CD8-positive, alpha-beta memory T cell (primary cell): ENCODE measurements at regions not wholly inside any gene's neighbourhood (a gene's known extent, or its start where the extent isn't known, plus 50 kb on each side); places are given as distances from the start of the nearest gene placed in this dataset.

Source experiments
- CTCF ChIA-PET: fragments of 350-600 bp; sonication (Branson Sonifier 250); formaldehyde crosslinking; loops from one replicate; lab custom pipeline; 2021; ENCODE audit warnings: antibody characterized with exemption; lab: Charles Lee
- POLR2A ChIA-PET: fragments of 350-600 bp; sonication (Branson Sonifier 250); formaldehyde crosslinking; loops from one replicate; lab custom pipeline; 2021; ENCODE audit warnings: antibody characterized with exemption; lab: Charles Lee
- DNase-seq, 5 donors: peaks; one replicate each; pipeline versions ENCODE4 v3.0.0 to v3.0.0-alpha.2; 2020 to 2022; ENCODE audit warnings: mixed read lengths in 1 of 5
- H3K27ac ChIP-seq: one replicate; pipeline ENCODE4 v1.7.0; 2013; ENCODE audit warnings: low read depth, mild to moderate bottlenecking, low read length, moderate library complexity
- H3K27me3 ChIP-seq: 2 replicates; pipeline ENCODE4 v1.7.0; 2013; ENCODE audit warnings: low read length, mild to moderate bottlenecking; ENCODE audit not compliant: insufficient read depth, poor library complexity, severe bottlenecking
- H3K36me3 ChIP-seq: 2 replicates; pipeline ENCODE4 v1.7.0; 2013; ENCODE audit warnings: mild to moderate bottlenecking, low read length, moderate library complexity; ENCODE audit not compliant: insufficient read depth
- H3K4me1 ChIP-seq: 2 replicates; pipeline ENCODE4 v1.7.0; 2013; ENCODE audit warnings: mild to moderate bottlenecking, low read length, moderate library complexity; ENCODE audit not compliant: insufficient read depth
- H3K4me3 ChIP-seq: 2 replicates; pipeline ENCODE4 v1.7.0; 2013; ENCODE audit warnings: mild to moderate bottlenecking, low read length
- H3K9me3 ChIP-seq: 2 replicates; pipeline ENCODE4 v1.7.0; 2013; ENCODE audit warnings: mild to moderate bottlenecking, low read length
- H3K27ac Mint-ChIP-seq, 8 donors: one replicate each; pipeline ENCODE4 v1.8.0; 2020 to 2021; ENCODE audit warnings: mixed read lengths in 8 of 8, mild to moderate bottlenecking in 6 of 8, inconsistent platforms in 3 of 8, moderate library complexity in 3 of 8
- H3K27me3 Mint-ChIP-seq, 2 donors: one replicate each; pipeline ENCODE4 v1.8.0; 2020 to 2021; ENCODE audit warnings: mixed read lengths in 2 of 2, mild to moderate bottlenecking in 1 of 2, moderate library complexity in 1 of 2
- H3K36me3 Mint-ChIP-seq, 3 donors: one replicate each; pipeline ENCODE4 v1.8.0; 2020 to 2021; ENCODE audit warnings: mixed read lengths in 3 of 3, inconsistent platforms in 1 of 3, mild to moderate bottlenecking in 1 of 3
- H3K4me1 Mint-ChIP-seq, 3 donors: one replicate each; pipeline ENCODE4 v1.8.0; 2020 to 2021; ENCODE audit warnings: mixed read lengths in 3 of 3, inconsistent platforms in 1 of 3, mild to moderate bottlenecking in 1 of 3
- H3K4me3 Mint-ChIP-seq, 7 donors: one replicate each; pipeline ENCODE4 v1.8.0; 2020 to 2021; ENCODE audit warnings: mixed read lengths in 7 of 7, mild to moderate bottlenecking in 6 of 7, moderate library complexity in 4 of 7, inconsistent platforms in 2 of 7
- H3K9me3 Mint-ChIP-seq, 5 donors: one replicate each; pipeline ENCODE4 v1.8.0; 2020 to 2022; ENCODE audit warnings: mixed read lengths in 5 of 5, mild to moderate bottlenecking in 3 of 5, moderate library complexity in 2 of 5, inconsistent platforms in 1 of 5

- H3K9me3 ChIP-seq, result no peaks in the 10 kb centered on the region
- Mint-ChIP-seq H3K27ac (no peak overlapping the region), H3K36me3 (peaks cover 0 to 1% (median 0%) of the 10 kb centered on the region in 3 donors), H3K4me3 (peak overlapping the region in 4 of 7 donors; percentile 25 to 56 (median 38)), H3K4me1 (peaks cover 5 to 14% (median 5%) of the 10 kb centered on the region in 3 donors), H3K9me3 (no peaks in the 10 kb centered on the region), H3K27me3 (peaks cover 23 to 40% of the 10 kb centered on the region in 2 donors)
- peaks cover 21% of the 10 kb centered on the region for H3K27me3 ChIP-seq
- POLR2A ChIA-PET, result no interaction called here
- no peak overlapping the region for H3K27ac ChIP-seq
- CTCF ChIA-PET, result interaction anchor here (1.9 to 2.2 kb wide), 2 partner anchors 28 to 94 kb away, joined by 4 to 7 read pairs; no protein-coding TSS in a partner anchor
- peaks cover 10% of the 10 kb centered on the region for H3K4me1 ChIP-seq
- H3K36me3 ChIP-seq, result no peaks in the 10 kb centered on the region
- DNase-seq, result no peak
- no peak overlapping the region for H3K4me3 ChIP-seq
These were observed 150.2 kb upstream of the GSE1 start for GRCh38 chr16:85462714-85463611.

GRCh38 chr16:85463672-85464382 lies 149.3 kb upstream of the GSE1 start:
- Histone ChIP-seq H3K4me1 (peaks cover 10% of the 10 kb centered on the region), H3K27me3 (peaks cover 21% of the 10 kb centered on the region), H3K27ac (no peak overlapping the region), H3K9me3 (no peaks in the 10 kb centered on the region), H3K4me3 (no peak overlapping the region), H3K36me3 (no peaks in the 10 kb centered on the region)
- POLR2A ChIA-PET, result no interaction called here
- Mint-ChIP-seq H3K9me3 (no peaks in the 10 kb centered on the region), H3K4me1 (peaks cover 5 to 14% (median 5%) of the 10 kb centered on the region in 3 donors), H3K27ac (peak overlapping the region in 1 of 8 donors; percentile 19), H3K4me3 (peak overlapping the region in 1 of 7 donors; percentile 38), H3K27me3 (peaks cover 23 to 43% of the 10 kb centered on the region in 2 donors), H3K36me3 (peaks cover 0 to 1% (median 0%) of the 10 kb centered on the region in 3 donors)
- CTCF ChIA-PET, result no interaction called here
- no peak for DNase-seq

- peak overlapping the region in 1 of 7 donors; percentile 38 for H3K4me3 Mint-ChIP-seq
- Histone ChIP-seq H3K9me3 (no peaks in the 10 kb centered on the region), H3K4me1 (peaks cover 10% of the 10 kb centered on the region), H3K4me3 (no peak overlapping the region), H3K27ac (no peak overlapping the region), H3K27me3 (peaks cover 21% of the 10 kb centered on the region), H3K36me3 (no peaks in the 10 kb centered on the region)
- H3K27me3 Mint-ChIP-seq, result peaks cover 27 to 43% of the 10 kb centered on the region in 2 donors
- ChIA-PET POLR2A (no interaction called here), CTCF (interaction anchor here (1.1 to 1.3 kb wide), 2 partner anchors 145 to 151 kb away, joined by 3 read pairs; no protein-coding TSS in a partner anchor)
- H3K27ac Mint-ChIP-seq, result no peak overlapping the region
- peaks cover 0 to 1% (median 0%) of the 10 kb centered on the region in 3 donors for H3K36me3 Mint-ChIP-seq
- peaks cover 5 to 14% (median 5%) of the 10 kb centered on the region in 3 donors for H3K4me1 Mint-ChIP-seq
- no peak for DNase-seq
- no peaks in the 10 kb centered on the region for H3K9me3 Mint-ChIP-seq
These were observed 148.5 kb upstream of the GSE1 start for GRCh38 chr16:85464383-85465305.

- peaks cover 21% of the 10 kb centered on the region for H3K27me3 ChIP-seq
These were observed 147.5 kb upstream of the GSE1 start for GRCh38 chr16:85465328-85466303.

GRCh38 chr16:85466304-85466700 lies 146.8 kb upstream of the GSE1 start:
- peaks cover 5 to 10% (median 5%) of the 10 kb centered on the region in 3 donors for H3K4me1 Mint-ChIP-seq
- H3K36me3 Mint-ChIP-seq, result peaks cover 0 to 1% (median 0%) of the 10 kb centered on the region in 3 donors
- H3K27ac Mint-ChIP-seq, result no peak overlapping the region
- peaks cover 23 to 38% of the 10 kb centered on the region in 2 donors for H3K27me3 Mint-ChIP-seq
- Histone ChIP-seq H3K27me3 (peaks cover 19% of the 10 kb centered on the region), H3K9me3 (no peaks in the 10 kb centered on the region), H3K4me1 (peaks cover 10% of the 10 kb centered on the region), H3K27ac (no peak overlapping the region), H3K36me3 (no peaks in the 10 kb centered on the region), H3K4me3 (no peak overlapping the region)
- no peaks in the 10 kb centered on the region for H3K9me3 Mint-ChIP-seq
- no peak overlapping the region for H3K4me3 Mint-ChIP-seq
- CTCF ChIA-PET, result interaction anchor here (1.8 kb wide), 1 partner anchor 149 kb away, joined by 5 read pairs; no protein-coding TSS in a partner anchor
- POLR2A ChIA-PET, result no interaction called here
- no peak for DNase-seq

More at GRCh38 chr16:85465328-85466303, 147.5 kb upstream of the GSE1 start:
- Histone ChIP-seq H3K4me3 (no peak overlapping the region), H3K36me3 (no peaks in the 10 kb centered on the region), H3K27ac (no peak overlapping the region), H3K9me3 (no peaks in the 10 kb centered on the region), H3K4me1 (peaks cover 10% of the 10 kb centered on the region)
- no peaks in the 10 kb centered on the region for H3K9me3 Mint-ChIP-seq
- ChIA-PET POLR2A (interaction anchor here (0.6 kb wide), 1 partner anchor 15 kb away, joined by 3 read pairs; no protein-coding TSS in a partner anchor), CTCF (interaction anchor here (1.1 to 1.8 kb wide), 3 partner anchors 144 to 150 kb away, joined by 3 to 5 read pairs (median 3); no protein-coding TSS in a partner anchor)
- DNase-seq, result no peak
- H3K27ac Mint-ChIP-seq, result peak overlapping the region in 2 of 8 donors; percentile 1 to 76
- peaks cover 0 to 1% (median 0%) of the 10 kb centered on the region in 3 donors for H3K36me3 Mint-ChIP-seq
- peaks cover 24 to 39% of the 10 kb centered on the region in 2 donors for H3K27me3 Mint-ChIP-seq
- H3K4me3 Mint-ChIP-seq, result no peak overlapping the region
- H3K4me1 Mint-ChIP-seq, result peaks cover 5 to 12% (median 5%) of the 10 kb centered on the region in 3 donors

GRCh38 chr16:85466989-85467388 lies 146.1 kb upstream of the GSE1 start:
- H3K27me3 Mint-ChIP-seq, result peaks cover 23 to 36% of the 10 kb centered on the region in 2 donors
- no peak overlapping the region for H3K4me3 Mint-ChIP-seq

More at GRCh38 chr16:85466989-85467388, 146.1 kb upstream of the GSE1 start:
- DNase-seq, result no peak
- no peaks in the 10 kb centered on the region for H3K9me3 ChIP-seq
- no peak overlapping the region for H3K27ac ChIP-seq
- POLR2A ChIA-PET, result no interaction called here
- H3K27me3 ChIP-seq, result peaks cover 12% of the 10 kb centered on the region
- peaks cover 4% of the 10 kb centered on the region for H3K4me1 ChIP-seq
- Mint-ChIP-seq H3K27ac (no peak overlapping the region), H3K9me3 (no peaks in the 10 kb centered on the region), H3K36me3 (peaks cover 0 to 1% (median 0%) of the 10 kb centered on the region in 3 donors), H3K4me1 (peaks cover 5 to 6% (median 5%) of the 10 kb centered on the region in 3 donors)
- CTCF ChIA-PET, result interaction anchor here (1.8 kb wide), 1 partner anchor 149 kb away, joined by 5 read pairs; no protein-coding TSS in a partner anchor
- no peak overlapping the region for H3K4me3 ChIP-seq
- H3K36me3 ChIP-seq, result no peaks in the 10 kb centered on the region
